Psoas muscle (tissue), 7 donors: ENCODE measurements at regions not wholly inside any gene's neighbourhood (a gene's known extent, or its start where the extent isn't known, plus 50 kb on each side); places are given as distances from the start of the nearest gene placed in this dataset.

Source experiments
- ATAC-seq, 4 donors: fragments of 200-7000 bp; cut with Tn5 transposase; one replicate each; pipeline ENCODE4 v1.9.1; 2020; ENCODE audit warnings: moderate library complexity in 3 of 4, mild to moderate bottlenecking in 2 of 4
- DNase-seq, 2 donors: peaks; one replicate each; pipeline ENCODE4 v3.0.0-alpha.2; 2020
- H3K27ac ChIP-seq: fragments of 200-600 bp; one replicate; pipeline ENCODE4 v1.8.0; 2022
- H3K27me3 ChIP-seq, 3 donors: fragments of 200-600 bp in 1 of 3; one replicate each; pipeline versions ENCODE4 v1.6.1 to v1.8.0; 2013 to 2022; ENCODE audit warnings: low read length in 2 of 3, mild to moderate bottlenecking in 2 of 3, moderate library complexity in 1 of 3; ENCODE audit not compliant: insufficient read depth in 3 of 3
- H3K36me3 ChIP-seq, 2 donors: fragments of 200-600 bp in 1 of 2; one replicate each; pipeline versions ENCODE4 v1.6.1 to v1.8.0; 2013 to 2022; ENCODE audit warnings: low read depth in 1 of 2, mild to moderate bottlenecking in 1 of 2, moderate library complexity in 1 of 2; ENCODE audit not compliant: insufficient read depth in 1 of 2
- H3K4me1 ChIP-seq: fragments of 200-600 bp; one replicate; pipeline ENCODE4 v1.8.0; 2022
- H3K4me3 ChIP-seq: fragments of 200-600 bp; one replicate; pipeline ENCODE4 v1.8.0; 2022; ENCODE audit warnings: mild to moderate bottlenecking
- H3K9me3 ChIP-seq: fragments of 200-600 bp; one replicate; pipeline ENCODE4 v1.8.0; 2022
- WGBS, 3 donors: extraction: QIAGEN DNeasy Blood & Tissue Kit; methylation state at CpG; one replicate each; pipeline versions ENCODE4 v1.1.6 to v1.1.7; 2013; 5-methylcytosine and 5-hydroxymethylcytosine counted together
- intact Hi-C, 2 donors: fragments of 100-400 bp; cut with DNase I; formaldehyde crosslinking; loops; one replicate each; pipeline versions ENCODE4 v1.11.0 to v1.14.2; 2022
- TF ChIP-seq, protein P1 (sequence below): fragments of 200-600 bp; IDR thresholded peaks from one replicate; pipeline ENCODE4 v1.8.0; 2022; ENCODE audit warnings: antibody characterized with exemption
- donor health status: healthy with polysubstance abuse.
- donor health status: DM: no; HTN: no; CAD: no; lungs with moderate emphysema.
- donor health status: Bipolar disorder and iron deficiency.
- donor health status: healthy.
- donor health status: DM: yes; HTN: yes; CAD: no.
- donor health status: DM: no; HTN: no; CAD: no.
- donor health status: DM: yes; HTN: yes; CAD: no.

DNA sequence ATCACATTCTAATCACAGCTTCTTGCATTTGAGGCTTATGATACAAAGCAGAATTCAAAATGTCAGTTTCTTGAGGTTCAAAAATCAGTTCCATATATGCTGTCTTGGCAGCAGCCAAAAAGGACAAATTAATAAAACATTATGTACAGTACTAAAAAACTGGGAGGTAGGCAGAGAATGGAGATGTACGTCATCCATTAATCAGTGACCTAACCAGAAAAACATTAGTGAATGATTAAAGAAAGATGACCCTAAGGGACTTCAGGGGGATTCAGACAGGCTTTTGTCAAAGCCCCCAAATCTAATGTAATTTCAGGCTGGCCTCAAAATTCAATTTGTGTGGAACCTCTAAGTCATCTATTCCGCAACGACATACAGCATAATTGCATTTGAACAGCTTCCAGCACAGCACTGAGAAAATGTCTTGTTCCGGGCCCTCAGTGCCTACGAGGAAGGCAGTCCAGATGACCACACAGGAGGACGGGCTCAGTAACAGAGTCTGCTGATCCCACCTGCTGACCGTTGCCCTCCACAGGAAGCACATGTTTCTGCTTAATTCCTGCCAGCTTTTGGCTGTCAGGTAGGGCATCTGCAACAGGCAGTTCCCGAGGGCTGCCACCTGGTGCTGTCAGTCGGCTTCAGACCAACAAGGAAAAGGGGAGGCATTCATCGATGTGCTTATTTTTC lies 83.8 kb upstream of the HHIP start:
- WGBS, 3 donors = 7 to 8% (median 8%) methylated on average over 10 of the region's 10 CpGs
- Histone ChIP-seq H3K36me3 (no peaks in the 10 kb centered on the region), H3K9me3 (no peaks in the 10 kb centered on the region), H3K4me3 (no peak overlapping the region), H3K27ac (no peak overlapping the region), H3K27me3 (no peaks in the 10 kb centered on the region), H3K4me1 (no peaks in the 10 kb centered on the region)
- intact Hi-C loops = no loop called here
- ATAC-seq = no peak
- DNase-seq = no peak
- TF ChIP-seq, protein P1, sequence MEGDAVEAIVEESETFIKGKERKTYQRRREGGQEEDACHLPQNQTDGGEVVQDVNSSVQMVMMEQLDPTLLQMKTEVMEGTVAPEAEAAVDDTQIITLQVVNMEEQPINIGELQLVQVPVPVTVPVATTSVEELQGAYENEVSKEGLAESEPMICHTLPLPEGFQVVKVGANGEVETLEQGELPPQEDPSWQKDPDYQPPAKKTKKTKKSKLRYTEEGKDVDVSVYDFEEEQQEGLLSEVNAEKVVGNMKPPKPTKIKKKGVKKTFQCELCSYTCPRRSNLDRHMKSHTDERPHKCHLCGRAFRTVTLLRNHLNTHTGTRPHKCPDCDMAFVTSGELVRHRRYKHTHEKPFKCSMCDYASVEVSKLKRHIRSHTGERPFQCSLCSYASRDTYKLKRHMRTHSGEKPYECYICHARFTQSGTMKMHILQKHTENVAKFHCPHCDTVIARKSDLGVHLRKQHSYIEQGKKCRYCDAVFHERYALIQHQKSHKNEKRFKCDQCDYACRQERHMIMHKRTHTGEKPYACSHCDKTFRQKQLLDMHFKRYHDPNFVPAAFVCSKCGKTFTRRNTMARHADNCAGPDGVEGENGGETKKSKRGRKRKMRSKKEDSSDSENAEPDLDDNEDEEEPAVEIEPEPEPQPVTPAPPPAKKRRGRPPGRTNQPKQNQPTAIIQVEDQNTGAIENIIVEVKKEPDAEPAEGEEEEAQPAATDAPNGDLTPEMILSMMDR = no peak

- no peak for DNase-seq
- H3K9me3 ChIP-seq = no peaks in the 10 kb centered on the region
- WGBS, 3 donors = 75 to 79% (median 76%) methylated on average over 3 of the region's 3 CpGs
- no peaks in the 10 kb centered on the region for H3K36me3 ChIP-seq
- no peaks in the 10 kb centered on the region for H3K27me3 ChIP-seq
- H3K4me3 ChIP-seq = no peak overlapping the region
- no peak overlapping the region for H3K27ac ChIP-seq
- intact Hi-C loops = no loop called here
- TF ChIP-seq, protein P1 = no peak
- H3K4me1 ChIP-seq = no peaks in the 10 kb centered on the region
- ATAC-seq = no peak
These were observed 81.6 kb upstream of the HHIP start for GRCh38 chr4:144564358-144564757.

DNA sequence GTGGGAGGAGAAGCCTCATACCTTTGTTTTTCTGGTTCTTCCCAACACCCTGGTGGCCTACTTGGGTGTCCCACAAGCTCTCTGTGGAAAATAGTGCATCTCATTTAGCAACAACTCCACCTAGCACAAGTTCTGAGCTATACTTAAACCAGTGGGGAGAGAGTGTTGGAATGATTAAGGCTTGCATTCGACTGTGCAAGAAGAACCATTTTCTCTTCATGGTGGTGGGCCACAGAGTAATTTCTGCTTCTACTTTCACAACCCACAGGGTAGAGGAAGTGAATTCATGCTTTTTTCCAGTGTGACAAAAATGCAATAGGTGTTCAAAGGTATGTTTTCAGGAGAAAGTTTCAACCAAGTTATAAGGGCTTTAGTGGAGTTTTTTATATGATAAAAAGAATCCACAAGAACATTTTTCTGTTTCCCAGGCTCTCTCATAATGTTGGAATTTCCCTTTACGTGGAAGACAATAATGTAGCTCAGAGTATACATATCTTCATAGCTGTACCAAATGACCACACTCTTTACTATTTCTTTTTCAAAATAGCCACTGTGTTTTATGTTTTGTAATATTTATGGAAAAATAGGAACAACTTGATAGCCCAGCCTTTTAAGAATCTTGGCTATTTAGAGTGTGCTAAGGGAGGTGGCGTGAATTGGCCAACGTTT lies 80.3 kb upstream of the HHIP start:
- no peaks in the 10 kb centered on the region for H3K27me3 ChIP-seq
- H3K9me3 ChIP-seq = no peaks in the 10 kb centered on the region
- H3K4me3 ChIP-seq = no peak overlapping the region
- no peak overlapping the region for H3K27ac ChIP-seq
- DNase-seq (no peak), ATAC-seq (no peak)
- WGBS, 3 donors = 91 to 94% (median 93%) methylated on average over 4 of the region's 4 CpGs
- TF ChIP-seq, protein P1 = no peak
- H3K4me1 ChIP-seq = no peaks in the 10 kb centered on the region
- intact Hi-C loops = no loop called here
- H3K36me3 ChIP-seq = no peaks in the 10 kb centered on the region

DNA sequence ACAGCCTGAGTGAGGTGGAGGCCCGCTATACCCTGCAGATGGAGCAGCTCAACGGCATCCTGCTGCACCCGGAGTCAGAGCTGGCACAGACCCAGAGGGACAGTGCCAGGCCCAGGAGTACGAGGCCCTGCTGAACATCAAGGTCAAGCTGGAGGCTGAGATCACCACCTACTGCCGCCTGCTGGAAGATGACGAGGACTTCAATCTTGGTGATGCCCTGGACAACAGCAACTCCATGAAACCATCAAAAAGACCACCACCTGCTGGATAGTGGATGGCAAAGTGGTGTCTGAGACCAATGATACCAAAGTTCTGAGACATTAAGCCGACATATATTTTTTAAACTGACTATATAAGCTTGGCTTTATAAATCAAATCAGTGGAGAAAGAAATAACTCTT lies 73.3 kb upstream of the HHIP start:
- TF ChIP-seq, protein P1 = no peak
- no peaks in the 10 kb centered on the region for H3K9me3 ChIP-seq
- WGBS, 3 donors = 74 to 83% (median 79%) methylated on average over 7 of the region's 7 CpGs
- H3K4me1 ChIP-seq = no peaks in the 10 kb centered on the region
- ATAC-seq (no peak), DNase-seq (no peak)
- H3K36me3 ChIP-seq = no peaks in the 10 kb centered on the region
- intact Hi-C loops = no loop called here
- no peak overlapping the region for H3K4me3 ChIP-seq
- H3K27me3 ChIP-seq = no peaks in the 10 kb centered on the region
- H3K27ac ChIP-seq = no peak overlapping the region
